ENCODE measurements at regions not wholly inside any gene's neighbourhood (a gene's known extent, or its start where the extent isn't known, plus 50 kb on each side); places are given as distances from the start of the nearest gene placed in this dataset.

DNA sequence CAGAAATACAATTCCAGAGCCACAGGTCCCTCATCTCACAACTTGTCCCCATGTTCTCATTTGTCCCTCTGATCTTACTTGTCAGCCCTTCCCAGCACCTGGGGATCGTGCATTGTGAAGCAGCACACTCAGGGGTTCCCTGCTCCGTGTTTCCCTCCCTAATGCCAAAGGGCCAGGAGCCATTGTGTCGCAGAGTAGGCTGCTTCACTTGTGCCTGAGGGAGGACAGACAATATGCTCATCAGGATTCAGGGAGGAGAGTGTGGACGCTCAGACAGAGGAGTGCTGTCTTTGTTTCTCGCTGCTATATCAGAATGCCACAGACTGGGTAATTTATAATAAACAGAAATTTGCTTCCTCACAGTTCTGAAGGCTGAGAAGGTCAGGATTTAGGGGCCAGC, 315.3 kb downstream of the TRIML1 start:
- Mint-ChIP-seq H3K36me3 (no peaks in the 10 kb centered on the region), H3K4me1 (no peaks in the 10 kb centered on the region), H3K27ac (no peak overlapping the region), H3K9me3 (peaks cover 20% of the 10 kb centered on the region), H3K4me3 (no peak overlapping the region), H3K27me3 (no peaks in the 10 kb centered on the region)
- CTCF ChIA-PET, result no interaction called here
- DNase-seq, result no peak

DNA sequence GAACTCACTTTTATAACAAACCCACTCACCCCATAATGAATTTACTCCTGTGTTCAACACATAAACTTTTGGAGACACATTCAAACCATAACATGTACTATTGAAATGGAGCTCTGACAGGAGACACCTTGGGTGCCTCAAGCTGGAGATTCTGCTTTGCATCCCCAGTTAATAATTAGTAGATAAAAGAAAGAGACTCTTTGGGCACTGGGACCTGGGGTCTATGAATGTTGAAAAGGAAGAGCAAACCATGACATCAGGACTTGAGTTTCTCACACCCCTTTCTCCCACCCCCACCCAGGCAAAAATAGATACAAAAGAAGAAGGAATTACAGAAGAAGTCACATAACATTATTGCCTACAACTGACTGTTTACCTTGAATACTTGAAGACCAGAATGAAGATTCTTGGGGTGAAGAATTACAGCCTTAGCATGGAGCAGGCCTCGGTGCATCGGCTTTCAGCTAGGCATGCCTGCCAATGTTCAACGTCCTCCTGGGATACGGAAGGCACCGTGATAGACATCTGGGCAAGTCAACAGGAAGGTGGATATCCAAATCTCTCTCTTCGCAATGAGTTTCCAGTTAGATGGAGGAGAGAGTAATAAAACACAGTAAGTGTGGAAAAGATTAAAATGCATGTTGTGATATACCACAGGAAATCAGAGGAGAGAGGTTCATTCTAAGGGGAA, 316.0 kb downstream of the TRIML1 start:
- no peaks in the 10 kb centered on the region for H3K27me3 Mint-ChIP-seq
- no peaks in the 10 kb centered on the region for H3K4me1 Mint-ChIP-seq
- CTCF ChIA-PET, result no interaction called here
- H3K9me3 Mint-ChIP-seq, result peaks cover 20% of the 10 kb centered on the region
- no peak for DNase-seq
- no peaks in the 10 kb centered on the region for H3K36me3 Mint-ChIP-seq
- no peak overlapping the region for H3K27ac Mint-ChIP-seq
- no peak overlapping the region for H3K4me3 Mint-ChIP-seq

DNA sequence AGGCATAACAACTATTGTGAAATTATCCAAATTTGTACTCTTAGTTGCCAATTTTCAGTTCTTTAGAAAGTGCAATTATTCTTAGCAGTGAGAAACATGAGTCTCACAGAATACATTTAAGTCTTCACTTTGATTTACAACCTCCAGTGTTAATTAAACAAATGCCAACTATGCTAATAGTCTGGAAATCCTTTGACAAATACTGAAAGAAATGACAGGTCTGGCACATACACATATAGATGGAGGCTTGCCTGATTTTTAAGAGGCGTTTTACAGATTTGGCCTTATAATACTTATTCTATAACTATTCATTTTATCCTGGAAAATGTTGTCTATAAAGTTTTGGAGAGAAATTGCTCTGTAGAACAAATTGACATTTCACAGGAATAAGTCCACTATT, 320.1 kb downstream of the TRIML1 start:
- Mint-ChIP-seq H3K36me3 (no peaks in the 10 kb centered on the region), H3K27ac (no peak overlapping the region), H3K27me3 (no peaks in the 10 kb centered on the region), H3K9me3 (peaks cover 22% of the 10 kb centered on the region), H3K4me3 (no peak overlapping the region), H3K4me1 (no peaks in the 10 kb centered on the region)
- no peak for DNase-seq
- CTCF ChIA-PET, result no interaction called here

DNA sequence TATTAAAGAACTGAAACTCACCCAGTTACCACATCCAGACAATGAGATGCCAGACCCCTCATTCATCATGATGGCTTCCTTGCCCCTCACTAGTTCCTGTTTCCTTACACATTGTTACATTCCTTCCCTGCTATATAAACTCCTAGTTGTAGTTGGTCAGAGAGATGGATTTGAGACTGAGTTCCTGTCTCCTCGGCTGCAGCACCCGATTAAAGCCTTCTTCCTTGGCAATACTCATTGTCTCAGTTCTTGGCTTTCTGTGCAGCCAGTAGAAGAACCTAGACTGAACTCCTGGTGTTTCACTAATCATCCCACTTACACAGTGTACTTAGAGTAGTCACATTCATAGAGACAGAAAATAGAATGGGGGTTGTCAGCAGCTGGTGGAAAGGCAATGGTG, 324.7 kb downstream of the TRIML1 start:
- CTCF ChIA-PET, result no interaction called here
- H3K4me3 Mint-ChIP-seq, result no peak overlapping the region
- DNase-seq, result no peak
- H3K27ac Mint-ChIP-seq, result no peak overlapping the region
- H3K36me3 Mint-ChIP-seq, result no peaks in the 10 kb centered on the region
- H3K9me3 Mint-ChIP-seq, result peaks cover 7% of the 10 kb centered on the region
- no peaks in the 10 kb centered on the region for H3K27me3 Mint-ChIP-seq
- H3K4me1 Mint-ChIP-seq, result no peaks in the 10 kb centered on the region

DNA sequence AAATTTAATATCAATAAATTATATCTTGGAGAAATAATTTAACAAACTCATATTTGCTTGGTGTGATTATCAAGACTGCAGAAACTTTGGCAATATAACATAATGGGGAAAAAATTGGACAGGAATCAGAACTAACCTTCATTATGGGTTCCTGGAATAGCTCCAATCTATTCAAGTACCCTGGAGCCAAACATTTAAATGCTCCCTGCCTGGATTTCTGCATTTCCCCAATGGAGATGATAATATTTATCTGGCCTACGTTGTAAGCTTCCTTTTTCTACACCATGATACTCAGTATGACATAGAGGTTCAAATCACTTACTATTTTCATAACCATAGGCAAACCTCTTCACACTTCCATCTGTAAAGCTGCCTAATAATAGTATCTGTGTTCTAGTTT, 326.8 kb downstream of the TRIML1 start:
- CTCF ChIA-PET, result no interaction called here
- H3K4me3 Mint-ChIP-seq, result no peak overlapping the region
- peaks cover 7% of the 10 kb centered on the region for H3K9me3 Mint-ChIP-seq
- H3K4me1 Mint-ChIP-seq, result no peaks in the 10 kb centered on the region
- no peaks in the 10 kb centered on the region for H3K27me3 Mint-ChIP-seq
- no peak for DNase-seq
- no peak overlapping the region for H3K27ac Mint-ChIP-seq
- no peaks in the 10 kb centered on the region for H3K36me3 Mint-ChIP-seq

DNA sequence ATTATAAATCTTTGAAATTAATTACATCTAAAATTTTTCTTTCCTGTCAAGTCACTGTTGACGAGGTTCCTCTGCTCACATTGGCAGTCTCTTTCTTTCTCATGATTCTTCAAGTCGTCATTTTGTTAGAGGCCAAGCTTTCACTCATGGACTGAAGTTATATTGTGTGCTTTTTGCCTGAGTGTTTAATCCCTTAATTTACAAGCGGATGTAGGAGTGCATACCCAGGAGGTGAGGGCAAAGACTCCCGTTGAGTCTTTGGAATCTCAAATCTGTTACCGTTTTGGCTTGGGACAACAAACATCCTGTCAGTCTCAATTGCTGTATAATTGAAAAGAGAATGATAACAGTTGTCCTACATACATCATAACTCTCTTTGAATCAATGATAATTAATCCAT, 345.0 kb downstream of the TRIML1 start:
- CTCF ChIA-PET, result no interaction called here
- H3K4me3 Mint-ChIP-seq, result no peak overlapping the region
- no peaks in the 10 kb centered on the region for H3K27me3 Mint-ChIP-seq
- H3K9me3 Mint-ChIP-seq, result peaks cover 8% of the 10 kb centered on the region
- H3K27ac Mint-ChIP-seq, result no peak overlapping the region
- H3K4me1 Mint-ChIP-seq, result no peaks in the 10 kb centered on the region
- H3K36me3 Mint-ChIP-seq, result no peaks in the 10 kb centered on the region
- no peak for DNase-seq

DNA sequence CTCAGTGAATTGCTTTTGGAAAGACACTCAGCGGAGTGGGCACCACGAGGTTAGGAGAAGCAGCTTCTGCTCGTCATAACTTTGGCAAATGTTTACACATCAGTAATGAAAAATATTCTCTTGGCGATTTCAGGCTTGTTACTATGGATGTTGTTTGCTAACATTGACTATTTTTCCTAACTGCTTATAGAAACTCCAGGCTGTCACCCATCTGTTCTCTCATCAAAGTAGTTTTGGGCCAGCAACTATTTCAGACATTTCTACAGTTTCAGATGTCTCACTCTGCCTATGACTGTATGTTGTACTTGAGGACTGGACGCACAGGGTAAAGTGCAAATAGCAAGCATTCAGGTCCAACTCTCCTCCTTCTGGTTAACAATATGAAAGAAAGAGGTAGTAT, 346.7 kb downstream of the TRIML1 start:
- Mint-ChIP-seq H3K27ac (no peak overlapping the region), H3K36me3 (no peaks in the 10 kb centered on the region), H3K9me3 (peaks cover 8% of the 10 kb centered on the region), H3K4me1 (no peaks in the 10 kb centered on the region), H3K27me3 (no peaks in the 10 kb centered on the region), H3K4me3 (no peak overlapping the region)
- CTCF ChIA-PET, result no interaction called here
- DNase-seq, result no peak

DNA sequence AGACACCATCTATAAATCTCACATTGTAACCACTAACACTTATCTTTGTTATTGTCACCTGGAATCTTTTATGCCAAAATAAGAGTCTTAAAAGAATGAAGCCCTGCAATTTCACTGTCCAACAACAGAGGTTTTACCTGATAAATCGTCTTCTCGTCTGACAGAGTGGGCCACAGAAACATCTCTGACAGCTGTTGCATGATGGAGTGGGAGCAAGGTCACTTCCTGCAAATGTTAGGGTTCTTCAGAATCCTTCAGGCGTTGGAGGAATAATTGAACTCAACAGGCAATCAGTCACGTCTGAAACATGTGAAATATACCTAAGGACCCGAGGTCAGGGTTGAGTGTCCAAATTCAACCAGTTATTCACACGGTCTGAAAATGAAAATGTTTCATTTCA, 353.6 kb downstream of the TRIML1 start:
- no peak overlapping the region for H3K4me3 Mint-ChIP-seq
- no peaks in the 10 kb centered on the region for H3K36me3 Mint-ChIP-seq
- H3K27ac Mint-ChIP-seq, result no peak overlapping the region
- peaks cover 16% of the 10 kb centered on the region for H3K9me3 Mint-ChIP-seq
- H3K27me3 Mint-ChIP-seq, result no peaks in the 10 kb centered on the region
- no peaks in the 10 kb centered on the region for H3K4me1 Mint-ChIP-seq
- CTCF ChIA-PET, result no interaction called here
- no peak for DNase-seq

DNA sequence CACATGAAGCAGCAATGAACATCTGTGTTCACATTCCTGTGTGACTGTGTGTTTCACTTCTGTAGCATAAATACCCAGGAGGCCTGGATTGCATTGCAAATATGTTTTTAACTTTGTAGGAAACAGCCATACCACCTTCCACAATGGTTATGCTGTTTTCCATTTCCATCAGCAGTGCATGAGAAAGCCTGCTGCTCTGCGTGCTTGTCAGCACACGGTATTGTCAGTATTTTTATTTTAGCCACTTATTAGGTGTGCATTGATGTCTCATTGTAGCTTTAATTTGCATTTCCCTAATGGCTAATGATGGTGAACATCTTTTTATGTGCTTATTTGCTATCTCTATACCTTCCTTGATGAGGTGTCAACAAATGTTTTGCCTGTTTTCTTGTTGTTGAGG, 355.9 kb downstream of the TRIML1 start:
- Mint-ChIP-seq H3K9me3 (peaks cover 20% of the 10 kb centered on the region), H3K27me3 (no peaks in the 10 kb centered on the region)

DNA sequence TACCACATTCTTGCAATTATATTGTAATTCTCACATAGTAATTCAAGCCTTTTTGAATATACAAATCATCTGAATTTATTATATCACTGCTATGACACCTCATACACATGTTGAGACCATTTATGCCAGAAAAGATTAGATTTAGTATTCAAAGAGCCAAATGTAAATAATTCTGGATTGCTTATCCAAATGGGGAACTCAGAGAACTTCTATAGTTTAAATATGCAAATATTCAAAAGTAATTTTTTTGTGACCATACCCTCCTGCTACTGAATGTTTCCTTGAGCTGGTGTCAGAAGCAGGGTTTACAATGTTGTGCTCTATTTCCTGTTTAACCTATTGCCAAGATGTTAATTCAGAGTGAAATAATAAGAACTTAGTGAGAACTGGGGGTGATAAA, 372.2 kb downstream of the TRIML1 start:
- no peak overlapping the region for H3K27ac Mint-ChIP-seq
- H3K4me1 Mint-ChIP-seq, result no peaks in the 10 kb centered on the region
- CTCF ChIA-PET, result no interaction called here
- no peaks in the 10 kb centered on the region for H3K36me3 Mint-ChIP-seq
- no peaks in the 10 kb centered on the region for H3K27me3 Mint-ChIP-seq
- H3K4me3 Mint-ChIP-seq, result no peak overlapping the region
- no peak for DNase-seq
- peaks cover 13% of the 10 kb centered on the region for H3K9me3 Mint-ChIP-seq

More for the DNA sequence above, 355.9 kb downstream of the TRIML1 start:
- CTCF ChIA-PET, result no interaction called here
- Mint-ChIP-seq H3K36me3 (no peaks in the 10 kb centered on the region), H3K4me3 (no peak overlapping the region), H3K27ac (no peak overlapping the region), H3K4me1 (no peaks in the 10 kb centered on the region)
- no peak for DNase-seq

DNA sequence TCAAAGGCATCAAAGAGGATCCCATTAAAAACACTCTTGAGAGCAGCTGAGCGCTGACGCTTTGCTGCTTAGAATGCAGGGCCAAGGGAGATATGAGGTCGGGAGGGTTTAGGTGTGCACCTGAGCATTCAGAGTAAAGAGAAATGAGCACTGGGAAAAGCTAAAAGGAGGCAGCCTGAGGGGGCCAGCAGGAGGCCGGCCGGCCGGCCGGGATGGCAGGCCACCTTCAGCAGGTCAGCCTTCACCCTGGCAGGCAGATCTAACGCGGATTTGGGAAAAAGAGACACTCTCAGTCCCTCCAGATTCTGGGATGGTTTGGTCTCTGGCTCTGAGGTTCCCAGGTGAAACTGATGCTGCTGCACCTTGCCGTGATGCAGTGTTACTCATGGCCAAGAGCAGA, 393.5 kb downstream of the TRIML1 start:
- CTCF ChIA-PET, result no interaction called here
- H3K27ac Mint-ChIP-seq, result no peak overlapping the region
- H3K9me3 Mint-ChIP-seq, result peaks cover 18% of the 10 kb centered on the region
- no peaks in the 10 kb centered on the region for H3K4me1 Mint-ChIP-seq
- no peaks in the 10 kb centered on the region for H3K36me3 Mint-ChIP-seq
- no peak for DNase-seq
- no peak overlapping the region for H3K4me3 Mint-ChIP-seq
- no peaks in the 10 kb centered on the region for H3K27me3 Mint-ChIP-seq

DNA sequence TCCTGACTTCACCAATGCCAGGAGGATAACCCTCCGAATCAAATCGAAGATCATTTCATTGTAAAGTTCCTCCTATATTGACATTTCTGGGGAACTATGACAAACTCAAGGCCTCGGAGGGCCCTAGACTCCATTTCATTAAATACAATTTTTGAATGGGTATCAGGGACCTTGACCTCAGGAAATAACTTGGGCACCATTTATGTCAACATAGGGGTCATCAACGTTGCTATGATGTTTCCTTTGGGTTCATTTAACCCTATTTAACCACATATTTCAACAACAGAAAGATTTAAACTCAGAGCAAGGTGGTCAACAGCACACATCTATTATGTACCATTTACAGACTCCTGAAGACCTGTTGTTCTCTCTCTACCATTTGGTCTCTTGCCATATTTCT, 395.1 kb downstream of the TRIML1 start:
- CTCF ChIA-PET, result no interaction called here
- no peaks in the 10 kb centered on the region for H3K36me3 Mint-ChIP-seq
- H3K9me3 Mint-ChIP-seq, result peaks cover 19% of the 10 kb centered on the region
- no peaks in the 10 kb centered on the region for H3K27me3 Mint-ChIP-seq
- H3K4me1 Mint-ChIP-seq, result no peaks in the 10 kb centered on the region
- no peak for DNase-seq
- no peak overlapping the region for H3K27ac Mint-ChIP-seq
- H3K4me3 Mint-ChIP-seq, result no peak overlapping the region

DNA sequence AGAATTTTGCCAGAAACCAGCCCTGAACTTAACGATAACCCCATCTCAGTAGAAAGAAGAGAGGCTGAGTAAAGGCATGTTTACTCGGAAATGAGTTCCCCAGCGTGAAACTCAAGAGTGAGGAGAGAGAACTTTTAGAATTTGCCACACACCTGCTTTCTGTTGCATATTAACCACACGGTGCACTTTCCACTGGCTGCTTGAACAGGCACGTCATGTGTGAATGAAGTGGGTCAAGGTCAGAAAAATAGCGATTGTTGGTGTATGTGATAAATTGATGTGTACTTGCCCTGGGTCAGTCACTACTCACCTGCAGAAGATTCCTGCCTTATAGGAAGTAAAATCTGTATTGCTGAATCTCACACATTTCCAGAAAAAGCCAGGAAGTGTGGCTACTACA, 395.7 kb downstream of the TRIML1 start:
- Mint-ChIP-seq H3K9me3 (peaks cover 19% of the 10 kb centered on the region), H3K27ac (no peak overlapping the region), H3K4me3 (no peak overlapping the region), H3K27me3 (no peaks in the 10 kb centered on the region), H3K4me1 (no peaks in the 10 kb centered on the region), H3K36me3 (no peaks in the 10 kb centered on the region)
- no peak for DNase-seq
- CTCF ChIA-PET, result no interaction called here

DNA sequence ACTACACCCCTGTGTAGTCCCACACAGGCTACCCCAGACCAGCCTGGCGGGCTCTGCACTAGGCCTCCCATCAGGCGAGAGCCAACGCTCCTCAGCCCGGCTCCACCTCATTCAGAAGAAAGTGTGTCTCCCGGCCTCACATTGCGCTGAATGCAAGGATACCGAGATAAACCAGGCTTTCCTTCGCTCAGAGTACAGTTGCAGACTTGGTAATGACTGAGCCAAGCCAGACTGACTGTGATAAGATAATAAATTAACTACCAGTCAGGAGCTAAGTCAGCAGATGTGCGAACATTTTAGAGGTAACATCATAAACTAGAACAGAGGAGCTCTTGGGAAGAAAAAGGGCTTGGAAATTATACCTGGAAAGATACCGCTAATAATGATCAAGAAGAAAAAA, 397.6 kb downstream of the TRIML1 start:
- H3K27me3 Mint-ChIP-seq, result no peaks in the 10 kb centered on the region
- peaks cover 14% of the 10 kb centered on the region for H3K9me3 Mint-ChIP-seq
- CTCF ChIA-PET, result interaction anchor here (0.6 kb wide), 1 partner anchor 14 kb away, joined by 3 read pairs; no protein-coding TSS in a partner anchor
- no peak overlapping the region for H3K4me3 Mint-ChIP-seq
- no peak for DNase-seq
- H3K36me3 Mint-ChIP-seq, result no peaks in the 10 kb centered on the region
- no peaks in the 10 kb centered on the region for H3K4me1 Mint-ChIP-seq
- no peak overlapping the region for H3K27ac Mint-ChIP-seq

DNA sequence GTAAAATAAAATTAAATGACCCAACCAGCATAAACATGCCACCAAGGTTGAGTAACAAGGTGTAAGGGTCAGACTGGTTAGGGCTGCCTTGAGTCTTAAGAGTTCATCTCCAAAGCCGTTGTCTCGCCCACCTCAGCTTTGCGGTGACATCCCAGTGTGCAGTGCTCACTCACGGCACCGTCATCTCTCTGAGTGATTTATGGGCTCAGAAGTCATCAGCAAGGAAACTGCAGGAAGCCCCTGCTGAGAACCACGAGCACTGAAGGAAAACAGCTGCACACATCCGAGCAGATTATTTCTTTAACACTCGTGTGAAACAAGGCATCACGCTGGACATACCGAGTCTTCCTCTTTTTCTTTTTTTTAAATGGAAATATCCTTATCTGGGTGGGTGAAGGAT, 411.1 kb downstream of the TRIML1 start:
- CTCF ChIA-PET, result no interaction called here
- H3K4me1 Mint-ChIP-seq, result no peaks in the 10 kb centered on the region
- peaks cover 18% of the 10 kb centered on the region for H3K9me3 Mint-ChIP-seq
- H3K4me3 Mint-ChIP-seq, result no peak overlapping the region
- H3K36me3 Mint-ChIP-seq, result no peaks in the 10 kb centered on the region
- no peaks in the 10 kb centered on the region for H3K27me3 Mint-ChIP-seq
- DNase-seq, result no peak
- no peak overlapping the region for H3K27ac Mint-ChIP-seq

DNA sequence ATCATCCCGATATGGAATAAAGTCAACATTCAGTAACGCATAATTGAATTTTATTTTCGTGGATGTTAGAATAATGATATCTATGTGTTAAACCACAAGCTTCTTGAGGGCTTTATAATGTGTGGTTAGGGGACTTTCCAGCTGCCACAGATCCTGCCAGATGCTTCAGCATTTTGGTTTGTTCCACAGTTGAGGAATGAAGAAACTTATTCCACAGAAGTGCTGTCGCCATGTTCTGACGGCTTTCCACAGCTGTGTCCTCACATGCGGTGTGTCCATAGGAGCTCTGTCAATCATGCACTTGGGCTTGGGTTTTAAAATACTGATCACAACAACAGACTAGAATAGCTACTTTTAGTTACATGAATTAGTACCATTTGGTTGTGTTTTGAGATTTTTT, 411.9 kb downstream of the TRIML1 start:
- Mint-ChIP-seq H3K4me3 (no peak overlapping the region), H3K36me3 (no peaks in the 10 kb centered on the region), H3K27me3 (no peaks in the 10 kb centered on the region), H3K27ac (no peak overlapping the region), H3K4me1 (no peaks in the 10 kb centered on the region), H3K9me3 (peaks cover 19% of the 10 kb centered on the region)
- DNase-seq, result no peak
- CTCF ChIA-PET, result no interaction called here
